Omental fat pad (tissue), 3 donors: ENCODE measurements at regions not wholly inside any gene's neighbourhood (a gene's known extent, or its start where the extent isn't known, plus 50 kb on each side); places are given as distances from the start of the nearest gene placed in this dataset.

ENCODE experiments used
- ATAC-seq: fragments of 150-250 bp; one replicate; pipeline ENCODE4 v1.9.1; 2016; ENCODE audit warnings: mild to moderate bottlenecking, moderate library complexity; ENCODE audit not compliant: low FRiP score
- DNase-seq: peaks from one replicate; pipeline ENCODE4 v3.0.0-alpha.2; 2019; ENCODE audit warnings: low spot score
- CTCF ChIP-seq, 3 donors: fragments of 450-650 bp; IDR thresholded peaks; one replicate each; pipeline ENCODE4 v1.5.1; 2016 to 2017; ENCODE audit warnings: antibody characterized with exemption in 3 of 3, mild to moderate bottlenecking in 3 of 3, moderate library complexity in 2 of 3

GRCh38 chr15:27681038-27681437, 418.1 kb downstream of the OCA2 start:
- TF ChIP-seq CTCF (IDR thresholded peaks at IDR 0.05), result no peak
- ATAC-seq, result no peak
- DNase-seq, result no peak

- DNase-seq (no peak), ATAC-seq (no peak)
- no peak for TF ChIP-seq CTCF (IDR thresholded peaks at IDR 0.05)
Observed at GRCh38 chr15:27679731-27680471, 419.2 kb downstream of the OCA2 start.

- TF ChIP-seq CTCF (IDR thresholded peaks at IDR 0.05), result no peak
- DNase-seq (no peak), ATAC-seq (no peak)
Observed at GRCh38 chr15:27679203-27679602, 419.9 kb downstream of the OCA2 start.

GRCh38 chr15:27677951-27678350, 421.2 kb downstream of the OCA2 start:
- DNase-seq (no peak), ATAC-seq (no peak)
- TF ChIP-seq CTCF (IDR thresholded peaks at IDR 0.05), result no peak

GRCh38 chr15:27676647-27677046, 422.5 kb downstream of the OCA2 start:
- ATAC-seq, result peak; percentile 50

GRCh38 chr15:27675571-27675970, 423.5 kb downstream of the OCA2 start:
- DNase-seq (no peak), ATAC-seq (no peak)
- TF ChIP-seq CTCF (IDR thresholded peaks at IDR 0.05), result no peak

More at GRCh38 chr15:27676647-27677046, 422.5 kb downstream of the OCA2 start:
- TF ChIP-seq CTCF (IDR thresholded peaks at IDR 0.05), result no peak
- no peak for DNase-seq

GRCh38 chr15:27674826-27675225, 424.3 kb downstream of the OCA2 start:
- no peak for DNase-seq
- TF ChIP-seq CTCF (IDR thresholded peaks at IDR 0.05), result no peak
- no peak for ATAC-seq
